Adrenal gland (tissue), 5 donors: ENCODE measurements at regions not wholly inside any gene's neighbourhood (a gene's known extent, or its start where the extent isn't known, plus 50 kb on each side); places are given as distances from the start of the nearest gene placed in this dataset.

ENCODE experiments used
- POLR2A ChIP-seq, 2 donors: fragments of 450-650 bp; IDR thresholded peaks; one replicate each; pipeline ENCODE4 v1.6.1; 2017; ENCODE audit warnings: antibody characterized with exemption in 2 of 2, mild to moderate bottlenecking in 2 of 2, moderate library complexity in 1 of 2
- TF ChIP-seq, protein P1 (sequence below), 6 experiments: fragments of 450-650 bp in 4 of 6; fragments of 200-600 bp in 2 of 6; sonication (generic) in 1 of 6; IDR thresholded peaks; 1 replicate in 5 of 6; 2 replicates in 1 of 6; pipeline versions ENCODE4 v1.5.1 to v1.8.0; 2016 to 2021; ENCODE audit warnings: antibody characterized with exemption in 6 of 6, mild to moderate bottlenecking in 2 of 6, moderate library complexity in 1 of 6
- donor health status: DM: no; HTN: no; CAD: no.

DNA sequence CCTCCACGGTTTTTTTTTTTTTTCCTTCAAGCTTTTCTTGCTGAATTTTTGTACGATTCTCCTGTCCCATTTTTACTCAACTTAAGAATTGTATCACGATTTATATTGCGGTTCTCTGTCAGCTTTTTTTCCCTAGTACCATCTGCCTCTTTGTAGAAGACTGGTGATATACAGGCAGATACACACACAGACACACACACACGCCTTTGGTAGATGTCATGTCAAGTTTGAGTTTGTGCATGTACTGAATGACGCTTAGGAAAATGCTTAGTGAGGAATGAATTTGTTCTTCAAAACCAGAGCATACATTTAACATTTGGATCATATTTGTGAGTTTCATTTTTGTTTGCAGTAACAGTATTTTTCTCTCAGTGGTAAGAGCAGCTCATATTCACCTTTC, 82.0 kb upstream of the MBNL2 start:
- TF ChIP-seq, protein P1, sequence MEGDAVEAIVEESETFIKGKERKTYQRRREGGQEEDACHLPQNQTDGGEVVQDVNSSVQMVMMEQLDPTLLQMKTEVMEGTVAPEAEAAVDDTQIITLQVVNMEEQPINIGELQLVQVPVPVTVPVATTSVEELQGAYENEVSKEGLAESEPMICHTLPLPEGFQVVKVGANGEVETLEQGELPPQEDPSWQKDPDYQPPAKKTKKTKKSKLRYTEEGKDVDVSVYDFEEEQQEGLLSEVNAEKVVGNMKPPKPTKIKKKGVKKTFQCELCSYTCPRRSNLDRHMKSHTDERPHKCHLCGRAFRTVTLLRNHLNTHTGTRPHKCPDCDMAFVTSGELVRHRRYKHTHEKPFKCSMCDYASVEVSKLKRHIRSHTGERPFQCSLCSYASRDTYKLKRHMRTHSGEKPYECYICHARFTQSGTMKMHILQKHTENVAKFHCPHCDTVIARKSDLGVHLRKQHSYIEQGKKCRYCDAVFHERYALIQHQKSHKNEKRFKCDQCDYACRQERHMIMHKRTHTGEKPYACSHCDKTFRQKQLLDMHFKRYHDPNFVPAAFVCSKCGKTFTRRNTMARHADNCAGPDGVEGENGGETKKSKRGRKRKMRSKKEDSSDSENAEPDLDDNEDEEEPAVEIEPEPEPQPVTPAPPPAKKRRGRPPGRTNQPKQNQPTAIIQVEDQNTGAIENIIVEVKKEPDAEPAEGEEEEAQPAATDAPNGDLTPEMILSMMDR (IDR thresholded peaks at IDR 0.05) = no peak
- no peak for TF ChIP-seq POLR2A (IDR thresholded peaks at IDR 0.05)
